ENCODE measurements at regions not wholly inside any gene's neighbourhood (a gene's known extent, or its start where the extent isn't known, plus 50 kb on each side); places are given as distances from the start of the nearest gene placed in this dataset.
"Not testable (repeated sequence)": the region's sequence is repeated elsewhere in the genome, so short reads cannot be mapped to it uniquely, and the experiment has no call there.

DNA sequence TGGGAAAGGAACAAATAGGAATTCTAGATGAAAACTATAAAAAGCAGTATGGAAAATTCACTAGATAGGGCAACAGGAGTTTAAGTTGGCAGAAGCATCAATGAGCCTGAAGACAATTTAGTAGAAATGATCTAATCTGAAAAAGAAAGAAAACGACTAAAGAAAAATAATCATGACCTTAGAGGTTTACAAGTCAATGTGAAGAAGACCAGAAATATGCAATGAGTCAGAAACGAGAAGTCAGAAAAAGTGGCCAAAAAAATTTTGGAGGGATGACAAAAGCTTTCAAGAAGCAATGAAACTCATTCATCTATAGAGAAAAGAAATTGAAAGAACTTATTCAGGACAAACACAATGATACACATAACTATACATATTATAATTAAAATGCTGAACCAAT is 1244.0 kb downstream of the RPIA start:
- intact Hi-C loops (cut with DNase I); DNase-seq (ENCODE audit: low spot score); ATAC-seq: not testable (repeated sequence)

DNA sequence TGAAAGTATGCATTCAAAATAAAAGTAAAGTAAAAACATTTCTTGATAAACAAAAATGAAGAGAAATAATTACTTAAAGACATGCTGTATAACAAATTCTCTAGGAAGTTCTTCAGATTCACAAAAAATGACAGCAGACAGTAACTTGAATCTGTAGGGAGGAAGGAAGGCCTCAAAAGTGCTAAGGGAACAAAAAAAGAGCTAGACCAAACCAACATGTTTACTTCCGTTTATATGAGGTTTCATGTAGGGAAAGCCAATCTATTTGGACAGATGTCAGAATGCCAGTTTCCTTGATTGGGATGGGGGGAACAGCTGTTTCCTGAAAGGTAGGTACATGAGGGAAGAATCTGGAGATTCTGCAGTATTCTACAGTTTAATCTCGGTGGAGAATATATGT is 1244.5 kb downstream of the RPIA start:
- intact Hi-C loops (cut with DNase I); DNase-seq (ENCODE audit: low spot score); ATAC-seq: not testable (repeated sequence)

DNA sequence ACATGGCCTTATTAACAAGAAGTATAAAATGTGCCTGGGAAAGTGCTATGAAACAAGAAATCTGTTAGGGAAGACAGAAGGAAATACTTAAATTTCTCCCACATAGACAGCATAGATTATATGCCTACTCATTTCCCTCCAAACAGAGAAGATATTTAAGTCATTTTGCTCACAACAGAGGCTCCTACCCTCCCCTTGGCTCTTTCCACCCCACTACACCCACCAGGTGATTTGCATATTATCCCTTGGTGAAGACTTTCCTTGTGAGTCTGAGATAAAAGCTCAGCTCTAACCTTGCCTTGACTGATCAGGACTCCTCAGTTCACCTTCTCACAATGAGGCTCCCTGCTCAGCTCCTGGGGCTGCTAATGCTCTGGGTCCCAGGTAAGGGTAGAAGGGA is 1245.1 kb downstream of the RPIA start:
- ATAC-seq; intact Hi-C loops (cut with DNase I); DNase-seq (ENCODE audit: low spot score): not testable (repeated sequence)

DNA sequence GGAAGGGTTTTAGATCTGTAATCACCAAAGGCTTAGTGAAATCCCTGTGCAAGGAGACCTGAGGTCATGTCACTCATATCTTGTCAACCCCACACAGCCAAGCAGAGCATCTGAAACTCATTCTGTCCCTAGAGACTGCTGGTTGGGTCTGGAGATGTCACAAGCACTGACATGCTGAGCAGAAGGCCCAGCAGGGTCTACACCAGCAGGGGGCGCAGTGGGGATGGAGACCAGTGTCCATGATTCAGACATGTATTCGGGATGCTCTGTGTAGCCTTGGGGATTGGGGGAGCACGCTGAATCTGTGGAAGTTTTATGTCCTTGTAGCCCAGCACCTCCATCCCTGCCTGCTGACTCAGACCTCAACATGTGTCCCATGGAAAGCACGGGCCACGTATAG is 1247.3 kb downstream of the RPIA start:
- intact Hi-C loops (cut with DNase I); ATAC-seq; DNase-seq (ENCODE audit: low spot score): not testable (repeated sequence)

DNA sequence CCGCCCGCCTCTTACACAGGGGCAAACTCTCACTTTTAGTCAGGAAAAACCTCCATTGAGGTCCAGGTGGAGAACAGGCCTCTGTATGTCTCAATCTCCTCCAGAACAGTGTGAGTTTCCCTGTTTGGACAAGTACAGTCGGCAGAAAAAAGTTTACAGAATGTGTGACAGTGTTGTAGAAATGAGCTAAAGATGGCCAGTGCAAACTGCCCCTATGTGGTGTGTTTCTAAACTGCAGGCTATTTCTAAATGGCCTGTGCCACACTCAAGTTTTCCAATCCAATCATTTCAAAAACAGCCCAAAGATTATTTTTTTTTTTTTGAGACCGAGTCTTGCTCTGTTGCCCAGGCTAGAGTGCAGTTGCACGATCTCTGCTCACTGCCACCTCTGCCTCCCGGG is 1252.8 kb downstream of the RPIA start:
- ATAC-seq; intact Hi-C loops (cut with DNase I); DNase-seq (ENCODE audit: low spot score): not testable (repeated sequence)

DNA sequence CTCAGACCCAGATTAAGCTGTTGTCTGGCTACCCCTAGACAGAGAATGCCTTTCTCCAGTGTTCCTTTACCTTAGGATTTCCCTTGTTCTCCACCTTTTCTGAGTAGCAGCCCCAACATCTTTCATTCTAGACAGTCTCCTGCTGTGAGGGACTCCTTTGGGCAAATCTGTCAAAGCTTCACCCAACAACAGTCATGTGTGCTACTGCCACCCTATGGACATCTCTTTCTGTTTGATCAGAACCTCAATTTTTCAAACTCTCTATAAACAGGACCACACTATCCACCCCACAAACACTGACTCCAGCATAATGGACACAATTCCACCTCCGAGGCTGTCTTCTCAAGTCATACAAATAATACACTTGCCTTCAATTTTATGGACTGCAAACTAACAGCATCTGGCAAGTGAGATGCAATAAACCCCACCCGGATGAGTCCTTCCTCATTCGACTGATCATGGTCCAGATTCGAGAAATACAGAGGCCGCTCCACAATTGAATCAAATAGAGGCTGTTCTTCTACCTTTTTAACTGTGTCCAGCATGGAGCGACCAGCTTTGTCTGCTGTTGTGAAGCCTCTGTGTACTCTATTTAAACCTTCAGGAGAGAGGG is 1253.6 kb downstream of the RPIA start:
- DNase-seq (ENCODE audit: low spot score); intact Hi-C loops (cut with DNase I); ATAC-seq: not testable (repeated sequence)

DNA sequence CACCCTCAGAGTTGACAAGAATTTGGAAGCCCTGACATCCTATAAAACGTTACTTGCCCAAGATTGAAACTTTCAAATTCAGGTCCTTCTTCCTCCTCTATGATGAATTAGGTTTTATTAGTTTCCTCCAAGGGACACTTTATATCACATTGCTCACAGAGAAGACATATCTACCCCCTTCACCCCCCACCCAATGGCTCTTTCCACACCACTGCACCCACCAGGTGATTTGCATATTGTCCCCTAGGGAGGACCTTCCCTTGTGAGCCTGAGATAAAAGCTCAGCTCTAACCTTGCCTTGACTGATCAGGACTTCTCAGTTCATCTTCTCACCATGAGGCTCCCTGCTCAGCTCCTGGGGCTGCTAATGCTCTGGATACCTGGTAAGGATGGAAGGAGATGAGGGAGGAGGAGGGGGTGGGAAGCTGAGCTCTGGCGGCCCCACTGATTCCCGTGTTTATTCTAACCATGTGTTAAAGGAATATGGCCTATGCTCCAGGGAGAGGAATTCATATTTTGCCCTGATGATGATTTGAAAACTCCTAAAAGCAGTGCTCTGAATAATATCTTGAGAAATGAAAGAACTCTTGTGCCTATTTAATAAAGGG is 1255.8 kb downstream of the RPIA start:
- ATAC-seq; DNase-seq (ENCODE audit: low spot score); intact Hi-C loops (cut with DNase I): not testable (repeated sequence)

DNA sequence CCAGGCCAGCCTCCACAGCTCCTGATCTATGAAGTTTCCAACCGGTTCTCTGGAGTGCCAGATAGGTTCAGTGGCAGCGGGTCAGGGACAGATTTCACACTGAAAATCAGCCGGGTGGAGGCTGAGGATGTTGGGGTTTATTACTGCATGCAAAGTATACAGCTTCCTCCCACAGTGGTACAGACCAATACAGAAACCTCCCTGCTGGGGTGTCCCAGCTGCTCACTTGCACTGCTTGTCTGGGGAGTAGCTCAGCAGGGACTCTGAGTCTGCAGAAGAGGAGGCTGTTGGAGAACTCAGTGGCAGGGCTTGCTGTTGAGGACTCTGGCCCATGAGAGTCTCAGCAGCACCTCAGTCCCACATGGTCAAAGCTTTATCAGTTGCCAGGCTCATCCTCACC is 1256.6 kb downstream of the RPIA start:
- ATAC-seq; DNase-seq (ENCODE audit: low spot score); intact Hi-C loops (cut with DNase I): not testable (repeated sequence)

DNA sequence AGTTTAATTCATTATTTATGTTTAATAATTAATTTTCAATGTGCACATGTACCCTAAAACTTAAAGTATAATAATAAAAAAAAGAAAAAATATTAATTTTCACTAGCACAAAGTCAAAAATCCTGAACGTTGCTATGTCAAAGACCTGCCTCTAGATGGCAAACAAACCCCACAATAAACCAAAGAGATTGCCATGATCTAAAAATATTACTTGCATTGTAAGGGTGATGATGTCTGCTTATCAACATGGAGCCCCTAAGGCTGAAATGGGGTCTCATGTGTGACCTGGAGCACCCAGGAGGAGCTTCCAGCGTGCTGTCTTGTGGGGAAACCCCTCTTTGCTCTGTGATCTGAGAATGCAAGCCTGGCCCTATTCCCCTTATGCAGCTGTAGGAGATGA is 1259.3 kb downstream of the RPIA start:
- intact Hi-C loops (cut with DNase I); DNase-seq (ENCODE audit: low spot score); ATAC-seq: not testable (repeated sequence)

DNA sequence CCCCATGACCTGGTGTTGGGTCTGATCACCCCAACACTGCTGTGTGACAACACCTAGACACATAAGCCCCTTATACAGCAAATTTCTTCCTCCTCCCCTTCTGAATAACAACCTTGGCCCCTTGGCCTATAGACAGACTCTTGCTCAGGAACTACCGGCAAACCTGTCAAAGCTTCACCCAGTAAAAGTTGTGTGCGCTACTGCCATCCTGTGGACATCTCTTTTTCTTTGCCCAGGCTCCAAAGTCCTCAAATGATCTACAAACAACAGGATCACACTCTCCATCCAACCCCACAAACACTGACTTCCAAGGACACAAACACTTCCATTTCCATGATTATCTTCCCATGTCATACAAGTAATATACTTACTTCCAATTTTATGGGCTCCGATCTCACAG is 1265.8 kb downstream of the RPIA start:
- DNase-seq (ENCODE audit: low spot score); intact Hi-C loops (cut with DNase I); ATAC-seq: not testable (repeated sequence)

DNA sequence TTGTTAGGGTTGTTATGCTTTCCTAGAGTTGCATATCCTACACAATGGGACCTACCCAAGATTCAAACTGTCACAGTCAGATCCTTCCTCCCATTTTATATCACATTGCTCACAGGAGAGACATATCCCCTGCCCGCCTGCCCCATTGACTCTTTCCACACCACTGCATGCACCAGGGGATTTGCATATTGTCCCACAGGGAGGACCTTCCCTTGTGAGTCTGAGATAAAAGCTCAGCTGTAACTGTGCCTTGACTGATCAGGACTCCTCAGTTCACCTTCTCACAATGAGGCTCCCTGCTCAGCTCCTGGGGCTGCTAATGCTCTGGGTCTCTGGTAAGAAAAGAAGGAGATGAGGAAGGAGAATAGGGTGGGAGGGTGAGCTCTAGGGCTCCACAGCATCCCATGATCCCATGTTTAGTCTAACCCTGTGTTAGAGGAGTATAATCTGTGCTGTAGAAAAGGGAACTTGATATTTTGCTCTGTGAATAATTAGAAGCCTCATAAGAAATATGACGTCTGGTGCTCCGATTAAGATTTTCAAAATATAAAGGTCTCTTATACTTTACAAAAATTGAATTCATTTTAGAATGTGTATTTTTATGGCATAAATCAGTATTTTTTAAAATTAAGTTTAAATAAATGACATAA is 1268.4 kb downstream of the RPIA start:
- intact Hi-C loops (cut with DNase I); DNase-seq (ENCODE audit: low spot score); ATAC-seq: not testable (repeated sequence)

DNA sequence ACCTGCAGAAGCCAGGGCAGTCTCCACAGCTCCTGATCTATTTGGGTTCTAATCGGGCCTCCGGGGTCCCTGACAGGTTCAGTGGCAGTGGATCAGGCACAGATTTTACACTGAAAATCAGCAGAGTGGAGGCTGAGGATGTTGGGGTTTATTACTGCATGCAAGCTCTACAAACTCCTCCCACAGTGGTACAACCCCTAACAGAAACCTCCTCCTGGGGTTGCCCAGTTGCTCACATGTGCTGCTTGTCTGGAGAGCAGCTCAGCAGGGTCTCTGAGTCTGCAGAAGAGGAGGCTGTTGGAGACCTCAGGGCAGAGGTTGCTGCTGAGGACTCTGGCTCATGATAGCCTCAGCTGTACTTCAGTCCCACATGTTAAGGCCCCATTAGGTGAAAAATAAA is 1269.1 kb downstream of the RPIA start:
- intact Hi-C loops (cut with DNase I); DNase-seq (ENCODE audit: low spot score); ATAC-seq: not testable (repeated sequence)

DNA sequence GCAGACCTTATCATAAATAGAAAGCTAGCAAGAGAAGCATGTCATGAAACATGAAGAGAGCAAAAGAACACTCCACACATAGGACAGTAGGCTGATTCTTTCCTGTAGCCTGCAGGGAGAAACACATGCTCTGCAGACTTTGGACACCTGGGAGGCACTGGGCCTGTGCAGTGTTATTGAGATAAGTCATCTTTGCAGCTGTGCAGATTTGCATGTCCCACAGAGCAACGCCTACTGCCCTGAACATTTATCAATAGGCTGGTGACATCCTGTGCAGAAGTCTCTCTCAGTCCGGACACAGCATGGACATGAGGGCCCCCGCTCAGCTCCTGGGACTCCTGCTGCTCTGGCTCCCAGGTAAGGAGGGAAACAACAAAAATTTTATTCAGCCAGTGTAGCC is 1277.1 kb downstream of the RPIA start:
- intact Hi-C loops (cut with DNase I); ATAC-seq; DNase-seq (ENCODE audit: low spot score): not testable (repeated sequence)

DNA sequence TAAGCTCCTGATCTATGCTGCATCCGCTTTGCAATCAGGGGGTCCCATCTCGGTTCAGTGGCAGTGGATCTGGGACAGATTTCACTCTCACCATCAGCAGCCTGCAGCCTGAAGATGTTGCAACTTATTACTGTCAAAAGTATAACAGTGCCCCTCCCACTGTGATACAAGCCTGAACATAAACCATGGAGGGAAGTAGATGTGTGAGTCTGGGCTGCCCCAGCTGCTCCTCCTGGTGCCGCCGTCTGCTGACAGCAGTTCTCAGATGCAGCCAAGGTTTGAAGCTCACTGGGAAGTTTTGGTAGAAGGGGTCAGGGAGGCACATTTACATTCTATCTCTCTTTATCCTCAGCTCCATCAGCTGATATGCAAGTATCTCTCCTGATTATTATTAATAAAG is 1277.7 kb downstream of the RPIA start:
- ATAC-seq; DNase-seq (ENCODE audit: low spot score); intact Hi-C loops (cut with DNase I): not testable (repeated sequence)

DNA sequence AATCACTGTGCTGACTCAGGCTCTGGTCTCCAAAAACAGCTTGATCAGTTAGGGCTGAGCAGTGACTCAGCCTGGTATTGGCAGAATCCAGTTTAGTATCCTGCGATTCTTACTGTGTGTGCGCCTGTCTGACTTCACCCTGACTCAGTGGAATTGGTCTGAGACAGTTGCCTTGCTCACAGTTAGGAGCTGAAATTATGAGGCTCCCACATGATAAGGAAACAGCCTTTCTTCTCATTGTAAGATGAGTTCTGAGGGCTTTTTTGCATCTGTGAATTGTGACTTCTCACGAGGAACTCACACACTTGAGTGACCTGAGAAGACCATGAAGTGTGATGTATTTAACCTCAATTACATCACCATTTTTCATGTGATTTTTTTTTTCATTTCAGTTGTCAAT is 1282.4 kb downstream of the RPIA start:
- intact Hi-C loops (cut with DNase I); ATAC-seq; DNase-seq (ENCODE audit: low spot score): not testable (repeated sequence)

DNA sequence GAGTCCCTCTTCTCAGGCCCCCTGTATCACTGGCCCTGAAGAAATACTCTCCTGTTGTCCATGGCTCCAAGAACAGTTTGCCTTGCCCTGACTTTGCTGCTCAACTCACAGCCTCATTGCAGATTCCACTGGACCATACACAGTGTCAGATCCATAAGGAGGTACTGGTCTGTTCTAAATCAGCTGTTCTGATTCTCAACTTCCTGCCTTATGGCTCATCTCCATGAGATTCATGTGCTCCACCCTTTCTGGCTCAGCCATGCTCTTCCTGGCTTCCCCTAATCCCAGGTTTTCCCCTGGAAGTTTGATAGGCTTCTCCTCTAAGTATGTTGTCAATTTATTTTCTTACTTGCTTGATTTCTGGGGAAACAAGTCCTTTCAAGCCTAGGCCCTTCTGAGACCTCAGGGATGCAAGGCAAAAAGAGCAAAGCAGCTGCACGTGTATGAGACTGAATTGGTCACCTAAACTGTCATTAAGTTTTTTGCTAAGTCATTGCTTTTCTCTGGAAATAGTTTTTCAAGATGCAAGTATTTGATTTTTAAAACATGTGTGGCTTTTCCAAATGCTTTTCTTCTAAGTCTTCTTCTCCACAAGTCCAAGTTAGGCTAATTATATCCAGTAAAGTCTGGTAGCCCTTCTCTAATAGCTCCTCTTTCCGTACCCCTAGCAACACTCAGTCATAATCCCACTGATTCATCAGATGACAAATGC is 1288.5 kb downstream of the RPIA start:
- ATAC-seq; DNase-seq (ENCODE audit: low spot score); intact Hi-C loops (cut with DNase I): not testable (repeated sequence)

DNA sequence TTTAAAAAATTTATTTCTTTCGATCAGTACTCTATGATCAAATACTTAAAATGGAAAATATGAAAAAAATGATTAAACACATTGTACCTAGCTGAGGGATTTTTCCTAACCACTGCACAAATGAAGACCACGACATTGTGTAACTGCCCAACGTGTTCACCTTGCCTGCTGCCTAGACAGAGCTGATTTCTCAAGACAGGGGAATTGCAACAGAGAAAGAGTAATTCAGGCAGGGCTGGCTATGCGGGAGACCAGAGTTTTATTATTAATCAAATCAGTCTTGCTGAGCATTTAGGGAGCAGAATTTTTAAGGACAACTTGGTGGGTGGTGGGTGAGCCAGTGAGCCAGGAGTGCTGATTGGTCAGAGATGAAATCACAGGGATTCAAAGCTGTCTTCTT is 1290.8 kb downstream of the RPIA start:
- intact Hi-C loops (cut with DNase I); DNase-seq (ENCODE audit: low spot score); ATAC-seq: not testable (repeated sequence)

DNA sequence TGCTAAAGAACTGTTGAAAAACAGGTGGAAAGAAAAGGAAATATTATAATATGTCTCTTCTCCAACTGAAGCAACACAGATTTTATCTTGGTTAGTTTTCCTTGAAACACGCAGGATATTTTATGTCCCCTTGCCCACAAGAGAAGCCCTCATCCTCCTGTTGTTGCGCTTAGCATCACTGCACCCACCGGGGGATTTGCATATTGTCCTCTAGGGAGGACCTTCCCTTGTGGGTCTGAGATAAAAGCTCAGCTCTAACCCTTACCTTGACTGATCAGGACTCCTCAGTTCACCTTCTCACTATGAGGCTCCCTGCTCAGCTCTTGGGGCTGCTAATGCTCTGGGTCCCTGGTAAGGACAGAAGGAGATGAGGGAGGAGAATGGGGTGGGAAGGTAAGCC is 1294.2 kb downstream of the RPIA start:
- intact Hi-C loops (cut with DNase I); ATAC-seq; DNase-seq (ENCODE audit: low spot score): not testable (repeated sequence)

DNA sequence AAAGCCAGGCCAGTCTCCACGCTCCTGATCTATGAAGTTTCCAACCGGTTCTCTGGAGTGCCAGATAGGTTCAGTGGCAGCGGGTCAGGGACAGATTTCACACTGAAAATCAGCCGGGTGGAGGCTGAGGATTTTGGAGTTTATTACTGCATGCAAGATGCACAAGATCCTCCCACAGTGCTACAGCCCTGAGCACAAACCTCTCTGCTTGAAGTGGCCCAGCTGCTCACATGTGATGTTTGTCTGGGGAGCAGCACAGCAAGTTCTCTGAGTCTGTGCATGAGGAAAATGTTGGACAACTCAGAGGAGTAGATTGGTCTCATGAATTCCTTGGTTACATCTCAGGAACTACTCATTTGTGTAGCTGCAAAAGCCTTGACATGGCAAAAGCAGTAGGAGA is 1295.1 kb downstream of the RPIA start:
- intact Hi-C loops (cut with DNase I); DNase-seq (ENCODE audit: low spot score); ATAC-seq: not testable (repeated sequence)

Measured in sciatic nerve (tissue), 2 donors.